IMR-90 (cell line): ENCODE measurements at regions not wholly inside any gene's neighbourhood (a gene's known extent, or its start where the extent isn't known, plus 50 kb on each side); places are given as distances from the start of the nearest gene placed in this dataset.

ENCODE experiments used
- ATAC-seq: fragments of 200-7000 bp; cut with Tn5 transposase; 2 replicates; pipeline ENCODE4 v1.9.1; 2020; ENCODE audit warnings: low read depth, mild to moderate bottlenecking, moderate library complexity
- BruUV-seq: library from RNA; stranded (reverse); fragments of 400-500 nt; replicated peaks from 2 replicates; lab custom pipeline; 2021; lab: Mats Ljungman, UMichigan
- CTCF ChIA-PET: fragments of 300-600 bp; formaldehyde crosslinking; extraction: SDS; loops from one replicate; lab custom pipeline; 2021; ENCODE audit warnings: antibody characterized with exemption; lab: Yijun Ruan, JAX
- POLR2A ChIA-PET: fragments of 300-600 bp; sonication (Branson Sonifier 250); formaldehyde crosslinking; loops from one replicate; lab custom pipeline; 2022; ENCODE audit warnings: antibody characterized with exemption; ENCODE audit not compliant: unreplicated experiment; lab: Charles Lee
- DNase-seq: peaks from one replicate; pipeline ENCODE4 v3.0.0; 2013
- H2AFZ ChIP-seq: replicated peaks from 2 replicates; pipeline ENCODE3; 2013; ENCODE audit warnings: low read length, mild to moderate bottlenecking; ENCODE audit not compliant: poor library complexity
- H2AK5ac ChIP-seq: 2 replicates; pipeline ENCODE4 v1.6.1; 2013; ENCODE audit warnings: low read depth, low read length, inconsistent platforms
- H2AK9ac ChIP-seq: replicated peaks from 2 replicates; pipeline ENCODE3; 2013; ENCODE audit warnings: mild to moderate bottlenecking, low read depth, low read length, moderate library complexity; ENCODE audit not compliant: poor library complexity
- H2BK120ac ChIP-seq: 2 replicates; pipeline ENCODE4 v1.6.1; 2013; ENCODE audit warnings: low read depth, low read length, inconsistent platforms
- H2BK15ac ChIP-seq: 3 replicates; pipeline ENCODE4 v1.6.1; 2013; ENCODE audit warnings: low read depth, low read length, inconsistent platforms
- H2BK20ac ChIP-seq: 2 replicates; pipeline ENCODE4 v1.6.1; 2013; ENCODE audit warnings: low read depth, mild to moderate bottlenecking, inconsistent platforms, low read length, moderate library complexity
- H2BK5ac ChIP-seq: 2 replicates; pipeline ENCODE4 v1.6.1; 2013; ENCODE audit warnings: mild to moderate bottlenecking, low read depth, low read length, inconsistent platforms; ENCODE audit not compliant: poor library complexity, severe bottlenecking
- H3K14ac ChIP-seq: replicated peaks from 2 replicates; pipeline ENCODE4 v1.6.1; 2013; ENCODE audit warnings: low read depth, low read length, inconsistent platforms
- H3K18ac ChIP-seq: 2 replicates; pipeline ENCODE4 v1.6.1; 2013; ENCODE audit warnings: low read depth, low read length, control low read depth
- H3K23ac ChIP-seq: 2 replicates; pipeline ENCODE4 v1.6.1; 2013; ENCODE audit warnings: low read depth, low read length, inconsistent platforms
- H3K27ac ChIP-seq: 2 replicates; pipeline ENCODE4 v1.5.1; 2013; ENCODE audit warnings: mild to moderate bottlenecking, control low read depth, low read length; ENCODE audit not compliant: insufficient read depth
- H3K27me3 ChIP-seq: 2 replicates; pipeline ENCODE4 v1.6.1; 2013; ENCODE audit warnings: low read length; ENCODE audit not compliant: control insufficient read depth, insufficient read depth
- H3K36me3 ChIP-seq: 2 replicates; pipeline ENCODE4 v1.6.1; 2013; ENCODE audit warnings: low read length, mixed read lengths; ENCODE audit not compliant: control insufficient read depth, insufficient read depth
- H3K4ac ChIP-seq: 2 replicates; pipeline ENCODE4 v1.6.1; 2013; ENCODE audit warnings: low read depth, low read length, inconsistent platforms
- H3K4me1 ChIP-seq: 2 replicates; pipeline ENCODE4 v1.6.1; 2013; ENCODE audit warnings: low read length, mixed read lengths; ENCODE audit not compliant: control insufficient read depth, insufficient read depth
- H3K4me2 ChIP-seq: 2 replicates; pipeline ENCODE4 v1.6.1; 2013; ENCODE audit warnings: low read depth, mild to moderate bottlenecking, control low read depth, low read length, moderate library complexity
- H3K4me3 ChIP-seq: 2 replicates; pipeline ENCODE4 v1.5.1; 2013; ENCODE audit warnings: low read depth, mild to moderate bottlenecking, control low read depth, low read length, moderate library complexity; ENCODE audit not compliant: insufficient read depth
- H3K56ac ChIP-seq: 2 replicates; pipeline ENCODE4 v1.6.1; 2013; ENCODE audit warnings: low read length, inconsistent platforms; ENCODE audit not compliant: insufficient read depth; ENCODE audit errors: extremely low read depth
- H3K79me1 ChIP-seq, 2 experiments: 2 replicates each; pipeline ENCODE4 v1.6.1; 2013; ENCODE audit warnings: low read length in 2 of 2, inconsistent platforms in 1 of 2, low read depth in 1 of 2
- H3K9ac ChIP-seq: 2 replicates; pipeline ENCODE4 v1.6.1; 2013; ENCODE audit warnings: low read depth, low read length, control low read depth
- H3K9me1 ChIP-seq: 2 replicates; pipeline ENCODE4 v1.6.1; 2013; ENCODE audit warnings: low read length, inconsistent platforms; ENCODE audit not compliant: insufficient read depth
- H3K9me3 ChIP-seq: 2 replicates; pipeline ENCODE4 v1.6.1; 2013; ENCODE audit warnings: low read length; ENCODE audit not compliant: control insufficient read depth, insufficient read depth
- H4K20me1 ChIP-seq: 2 replicates; pipeline ENCODE4 v1.6.1; 2013; ENCODE audit warnings: low read length, inconsistent platforms; ENCODE audit not compliant: insufficient read depth
- H4K5ac ChIP-seq: 2 replicates; pipeline ENCODE4 v1.6.1; 2013; ENCODE audit warnings: mild to moderate bottlenecking, low read depth, low read length, control low read depth
- H4K8ac ChIP-seq, 2 experiments: 2 replicates each; pipeline ENCODE4 v1.6.1; 2013; ENCODE audit warnings: low read depth in 2 of 2, low read length in 2 of 2, control low read depth in 1 of 2, inconsistent platforms in 1 of 2
- H4K91ac ChIP-seq: 2 replicates; pipeline ENCODE4 v1.6.1; 2013; ENCODE audit warnings: low read depth, low read length, inconsistent platforms; ENCODE audit not compliant: insufficient read depth
- BHLHE40 ChIP-seq: fragments of 150-350 bp; IDR thresholded peaks from 2 replicates; pipeline ENCODE4 v1.6.1; 2016; ENCODE audit warnings: mild to moderate bottlenecking, low read depth, low read length
- CEBPB ChIP-seq: IDR thresholded peaks from 2 replicates; pipeline ENCODE4 v1.6.1; 2012; ENCODE audit warnings: low read depth, low read length, improper control_type of control experiment
- CHD1 ChIP-seq: IDR thresholded peaks from 2 replicates; pipeline ENCODE4 v1.6.1; 2012; ENCODE audit warnings: low read depth, low read length, improper control_type of control experiment
- FOS ChIP-seq: fragments of 150-350 bp; IDR thresholded peaks from 2 replicates; pipeline ENCODE4 v1.6.1; 2016; ENCODE audit warnings: low read depth, low read length
- MAFK ChIP-seq: IDR thresholded peaks from 2 replicates; pipeline ENCODE4 v1.6.1; 2012; ENCODE audit warnings: low read depth, low read length, improper control_type of control experiment
- MAZ ChIP-seq: IDR thresholded peaks from 2 replicates; pipeline ENCODE4 v1.6.1; 2012; ENCODE audit warnings: low read depth, mild to moderate bottlenecking, low read length, improper control_type of control experiment, moderate library complexity, borderline replicate concordance
- MXI1 ChIP-seq: IDR thresholded peaks from 2 replicates; pipeline ENCODE4 v1.6.1; 2012; ENCODE audit warnings: low read depth, mild to moderate bottlenecking, low read length, moderate library complexity, borderline replicate concordance
- NFE2L2 ChIP-seq: fragments of 150-350 bp; IDR thresholded peaks from 2 replicates; pipeline ENCODE4 v1.6.1; 2016; ENCODE audit warnings: low read depth, mild to moderate bottlenecking, low read length
- POLR2A ChIP-seq: IDR thresholded peaks from 2 replicates; pipeline ENCODE4 v1.6.1; 2012; ENCODE audit warnings: mild to moderate bottlenecking, low read depth, low read length
- RAD21 ChIP-seq: IDR thresholded peaks from 2 replicates; pipeline ENCODE4 v1.6.1; 2012; ENCODE audit warnings: low read length, improper control_type of control experiment
- RCOR1 ChIP-seq: IDR thresholded peaks from 2 replicates; pipeline ENCODE4 v1.6.1; 2012; ENCODE audit warnings: mild to moderate bottlenecking, low read length, improper control_type of control experiment; ENCODE audit not compliant: insufficient replicate concordance
- RFX5 ChIP-seq: IDR thresholded peaks from 2 replicates; pipeline ENCODE4 v1.8.0; 2012; ENCODE audit warnings: low read depth, mild to moderate bottlenecking, low read length, moderate library complexity
- SMC3 ChIP-seq: fragments of 150-350 bp; IDR thresholded peaks from 2 replicates; pipeline ENCODE4 v1.6.1; 2016; ENCODE audit warnings: low read depth, mild to moderate bottlenecking, antibody characterized with exemption, low read length, moderate library complexity
- WGBS, 2 experiments: methylation state at CpG; one replicate each; pipeline versions ENCODE4 v1.1.5 to v1.1.7; 2013; ENCODE audit warnings: missing lambda C conversion rate in 2 of 2; ENCODE audit not compliant: insufficient read length in 1 of 2; ENCODE audit errors: extremely low coverage in 2 of 2; 5-methylcytosine and 5-hydroxymethylcytosine counted together
- dilution Hi-C: fragments of 300-500 bp; cut with HindIII; formaldehyde crosslinking; loops from one replicate; pipeline ENCODE4 v1.14.3; 2018; ENCODE audit warnings: low sequenced_read_pairs; ENCODE audit not compliant: unreplicated experiment
- in situ Hi-C: fragments of 300-500 bp; cut with MboI; formaldehyde crosslinking; loops from 3 replicates; pipeline ENCODE4 v1.14.3; 2019; ENCODE audit warnings: low sequenced_read_pairs, inconsistent platforms, mixed read lengths
- intact Hi-C: fragments of 100-400 bp; cut with micrococcal nuclease; formaldehyde crosslinking; loops from 2 replicates; pipeline ENCODE4 v1.10.0; 2022
- TF ChIP-seq, protein P1 (sequence below): conservative IDR thresholded peaks from 2 replicates; pipeline ENCODE4 v1.5.1; 2012; ENCODE audit warnings: mild to moderate bottlenecking, low read depth, low read length, improper control_type of control experiment
- TF ChIP-seq, protein P2 (sequence below): fragments of 150-350 bp; IDR thresholded peaks from 2 replicates; pipeline ENCODE4 v1.6.1; 2017; ENCODE audit warnings: mild to moderate bottlenecking, antibody characterized with exemption, low read length, low read depth
- TF ChIP-seq, protein P3 (sequence below): fragments of 150-350 bp; IDR thresholded peaks from 2 replicates; pipeline ENCODE4 v1.6.1; 2016; ENCODE audit warnings: low read depth, mild to moderate bottlenecking, low read length, moderate library complexity, borderline replicate concordance

- CTCF ChIA-PET, result no interaction called here
- Histone ChIP-seq H4K20me1 (no peaks in the 10 kb centered on the region), H2BK5ac (no peak overlapping the region), H2AK9ac (no peak overlapping the region), H2BK120ac (no peak overlapping the region), H3K9ac (no peak overlapping the region), H2BK15ac (no peak overlapping the region), H2AK5ac (no peak overlapping the region), H3K4me1 (no peaks in the 10 kb centered on the region), H3K79me1 (no peaks in the 10 kb centered on the region), H3K27me3 (no peaks in the 10 kb centered on the region), H3K4ac (no peak overlapping the region), H3K9me3 (no peaks in the 10 kb centered on the region; the same call in 1 of the 2 replicates), H3K27ac (no peak overlapping the region), H4K8ac (no peak overlapping the region), H2AFZ (no peak overlapping the region), H3K4me2 (no peak overlapping the region), H3K4me3 (no peak overlapping the region), H2BK20ac (no peak overlapping the region), H3K14ac (no peak overlapping the region), H3K9me1 (no peaks in the 10 kb centered on the region), H4K91ac (no peak overlapping the region), H3K36me3 (no peaks in the 10 kb centered on the region), H3K18ac (no peak overlapping the region), H3K56ac (no peak overlapping the region), H4K5ac (no peak overlapping the region), H3K23ac (no peak overlapping the region)
- POLR2A ChIA-PET, result no interaction called here
- TF ChIP-seq BHLHE40 (no peak), SMC3 (no peak), POLR2A (no peak), FOS (no peak), NFE2L2 (no peak), RCOR1 (no peak), CHD1 (no peak), RFX5 (no peak), MAFK (no peak), MAZ (no peak), RAD21 (no peak), CEBPB (no peak), MXI1 (no peak)
- TF ChIP-seq, protein P1, sequence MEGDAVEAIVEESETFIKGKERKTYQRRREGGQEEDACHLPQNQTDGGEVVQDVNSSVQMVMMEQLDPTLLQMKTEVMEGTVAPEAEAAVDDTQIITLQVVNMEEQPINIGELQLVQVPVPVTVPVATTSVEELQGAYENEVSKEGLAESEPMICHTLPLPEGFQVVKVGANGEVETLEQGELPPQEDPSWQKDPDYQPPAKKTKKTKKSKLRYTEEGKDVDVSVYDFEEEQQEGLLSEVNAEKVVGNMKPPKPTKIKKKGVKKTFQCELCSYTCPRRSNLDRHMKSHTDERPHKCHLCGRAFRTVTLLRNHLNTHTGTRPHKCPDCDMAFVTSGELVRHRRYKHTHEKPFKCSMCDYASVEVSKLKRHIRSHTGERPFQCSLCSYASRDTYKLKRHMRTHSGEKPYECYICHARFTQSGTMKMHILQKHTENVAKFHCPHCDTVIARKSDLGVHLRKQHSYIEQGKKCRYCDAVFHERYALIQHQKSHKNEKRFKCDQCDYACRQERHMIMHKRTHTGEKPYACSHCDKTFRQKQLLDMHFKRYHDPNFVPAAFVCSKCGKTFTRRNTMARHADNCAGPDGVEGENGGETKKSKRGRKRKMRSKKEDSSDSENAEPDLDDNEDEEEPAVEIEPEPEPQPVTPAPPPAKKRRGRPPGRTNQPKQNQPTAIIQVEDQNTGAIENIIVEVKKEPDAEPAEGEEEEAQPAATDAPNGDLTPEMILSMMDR, result no peak
- TF ChIP-seq, protein P2, sequence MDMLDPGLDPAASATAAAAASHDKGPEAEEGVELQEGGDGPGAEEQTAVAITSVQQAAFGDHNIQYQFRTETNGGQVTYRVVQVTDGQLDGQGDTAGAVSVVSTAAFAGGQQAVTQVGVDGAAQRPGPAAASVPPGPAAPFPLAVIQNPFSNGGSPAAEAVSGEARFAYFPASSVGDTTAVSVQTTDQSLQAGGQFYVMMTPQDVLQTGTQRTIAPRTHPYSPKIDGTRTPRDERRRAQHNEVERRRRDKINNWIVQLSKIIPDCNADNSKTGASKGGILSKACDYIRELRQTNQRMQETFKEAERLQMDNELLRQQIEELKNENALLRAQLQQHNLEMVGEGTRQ, result no peak
- TF ChIP-seq, protein P3, sequence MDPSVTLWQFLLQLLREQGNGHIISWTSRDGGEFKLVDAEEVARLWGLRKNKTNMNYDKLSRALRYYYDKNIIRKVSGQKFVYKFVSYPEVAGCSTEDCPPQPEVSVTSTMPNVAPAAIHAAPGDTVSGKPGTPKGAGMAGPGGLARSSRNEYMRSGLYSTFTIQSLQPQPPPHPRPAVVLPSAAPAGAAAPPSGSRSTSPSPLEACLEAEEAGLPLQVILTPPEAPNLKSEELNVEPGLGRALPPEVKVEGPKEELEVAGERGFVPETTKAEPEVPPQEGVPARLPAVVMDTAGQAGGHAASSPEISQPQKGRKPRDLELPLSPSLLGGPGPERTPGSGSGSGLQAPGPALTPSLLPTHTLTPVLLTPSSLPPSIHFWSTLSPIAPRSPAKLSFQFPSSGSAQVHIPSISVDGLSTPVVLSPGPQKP, result no peak
- in situ Hi-C loops (no loop called here), dilution Hi-C loops (no loop called here), intact Hi-C loops (no loop called here)
- no TSS peak for BruUV-seq
- DNase-seq, result no peak
- no peak for ATAC-seq
- no CpG with 5 or more reads among the region's 4 CpGs for WGBS, 2 experiments
Observed at GRCh38 chr2:14915983-14916382, 283.5 kb downstream of the LRATD1 start.
